Mucosa of rectum (tissue), 2 donors: ENCODE measurements at regions not wholly inside any gene's neighbourhood (a gene's known extent, or its start where the extent isn't known, plus 50 kb on each side); places are given as distances from the start of the nearest gene placed in this dataset.

Experiments
- H3K27ac ChIP-seq, 2 donors: one replicate each; pipeline ENCODE4 v1.7.0; 2013; ENCODE audit warnings: inconsistent platforms in 2 of 2, low read depth in 2 of 2, low read length in 2 of 2
- H3K27me3 ChIP-seq, 2 donors: one replicate each; pipeline ENCODE4 v1.7.0; 2013; ENCODE audit warnings: low read length in 2 of 2; ENCODE audit not compliant: control insufficient read depth in 2 of 2, insufficient read depth in 2 of 2
- H3K36me3 ChIP-seq, 2 donors: one replicate each; pipeline ENCODE4 v1.7.0; 2013; ENCODE audit warnings: low read length in 2 of 2; ENCODE audit not compliant: control insufficient read depth in 2 of 2, insufficient read depth in 2 of 2
- H3K4me1 ChIP-seq, 2 donors: one replicate each; pipeline ENCODE4 v1.7.0; 2013; ENCODE audit warnings: low read length in 2 of 2, mild to moderate bottlenecking in 1 of 2; ENCODE audit not compliant: control insufficient read depth in 2 of 2, insufficient read depth in 2 of 2
- H3K4me3 ChIP-seq, 2 donors: one replicate each; pipeline ENCODE4 v1.7.0; 2013; ENCODE audit warnings: low read length in 2 of 2
- H3K9ac ChIP-seq, 2 donors: one replicate each; pipeline ENCODE4 v1.7.0; 2013; ENCODE audit warnings: low read length in 2 of 2, low read depth in 1 of 2, mild to moderate bottlenecking in 1 of 2
- H3K9me3 ChIP-seq, 2 donors: one replicate each; pipeline ENCODE4 v1.7.0; 2013; ENCODE audit warnings: low read length in 2 of 2; ENCODE audit not compliant: control insufficient read depth in 2 of 2
- donor health status: healthy.
- donor health status: Normal muscosa, but diverticular disease.

DNA sequence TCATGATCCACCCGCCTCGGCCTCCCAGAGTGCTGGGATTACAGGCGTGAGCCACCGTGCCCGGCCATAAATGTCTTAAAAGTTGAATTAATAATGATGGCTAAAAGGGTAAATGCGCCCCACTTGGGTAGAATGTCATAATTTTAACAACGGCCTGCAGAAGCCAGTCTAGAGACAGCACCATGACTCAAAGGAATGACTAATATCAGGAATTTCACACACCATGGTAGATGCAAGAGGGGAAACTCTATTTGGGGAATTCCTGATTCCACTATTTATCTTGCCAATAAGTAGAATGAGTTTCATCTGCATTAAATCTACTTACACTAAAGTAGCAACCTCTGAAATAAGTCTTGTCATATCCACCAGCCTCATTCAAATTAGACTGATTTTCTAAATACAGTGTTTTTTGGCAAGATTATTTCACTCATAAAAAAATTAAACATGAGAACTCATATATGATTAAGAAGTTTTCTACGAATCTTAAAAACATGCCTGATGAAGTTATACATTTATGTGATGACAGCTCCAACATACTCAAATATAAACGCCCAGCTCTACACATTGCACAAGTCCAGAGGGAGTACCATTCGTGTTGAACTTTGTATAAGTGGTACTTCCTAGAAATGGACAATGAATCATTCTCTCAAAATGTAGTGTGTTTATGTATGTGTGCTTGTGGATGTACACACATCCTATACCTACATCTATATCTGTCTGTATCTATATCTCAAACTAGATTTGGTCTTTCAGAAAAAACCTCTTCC, 309.7 kb downstream of the IRS1 start:
- Histone ChIP-seq H3K4me3 (no peak overlapping the region), H3K9me3 (no peaks in the 10 kb centered on the region), H3K36me3 (no peaks in the 10 kb centered on the region), H3K4me1 (no peaks in the 10 kb centered on the region), H3K9ac (no peak overlapping the region), H3K27me3 (no peaks in the 10 kb centered on the region), H3K27ac (no peak overlapping the region)

DNA sequence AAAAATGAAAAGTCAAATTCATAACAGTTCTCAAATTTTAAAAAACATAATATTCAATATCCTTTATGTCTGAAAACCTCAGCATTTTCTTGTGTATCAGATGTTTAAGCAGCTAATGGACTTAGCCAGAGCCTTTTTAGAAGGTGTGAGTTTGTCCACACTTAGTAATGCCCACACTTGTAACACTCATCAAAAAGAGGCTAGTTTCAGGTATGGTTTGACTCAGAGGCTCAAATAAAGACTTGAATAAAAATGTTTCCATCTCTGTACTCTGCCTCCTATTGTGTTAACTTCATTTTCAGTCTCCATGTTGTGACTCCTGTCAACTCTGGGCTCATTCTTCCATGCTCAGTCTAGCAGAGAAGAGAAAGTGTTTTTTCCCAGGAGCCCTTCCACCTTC, 311.6 kb downstream of the IRS1 start:
- no peaks in the 10 kb centered on the region for H3K9me3 ChIP-seq
- no peak overlapping the region for H3K4me3 ChIP-seq
- no peak overlapping the region for H3K9ac ChIP-seq
- no peaks in the 10 kb centered on the region for H3K36me3 ChIP-seq
- no peak overlapping the region for H3K27ac ChIP-seq
- no peaks in the 10 kb centered on the region for H3K27me3 ChIP-seq
- no peaks in the 10 kb centered on the region for H3K4me1 ChIP-seq

DNA sequence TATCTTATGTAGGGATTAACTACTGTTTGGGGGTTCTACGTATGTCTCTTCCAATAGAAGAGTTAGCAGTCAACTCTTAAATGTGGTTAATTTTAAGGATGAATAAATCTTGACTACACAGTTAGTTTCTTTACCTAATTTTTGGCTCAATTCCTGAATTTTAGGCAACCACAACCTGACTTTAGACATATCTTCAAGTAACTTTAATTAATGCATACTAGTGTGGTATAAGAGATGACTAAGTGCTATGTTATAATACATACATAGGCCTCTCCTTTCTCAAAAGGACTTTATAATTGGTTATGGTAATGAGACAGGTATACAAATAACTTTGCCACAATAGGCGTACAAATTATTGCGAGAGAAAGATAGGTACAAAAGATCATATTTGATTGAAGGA, 312.0 kb downstream of the IRS1 start:
- no peaks in the 10 kb centered on the region for H3K4me1 ChIP-seq
- H3K27ac ChIP-seq, result no peak overlapping the region
- H3K4me3 ChIP-seq, result no peak overlapping the region
- H3K9me3 ChIP-seq, result no peaks in the 10 kb centered on the region
- no peaks in the 10 kb centered on the region for H3K27me3 ChIP-seq
- no peak overlapping the region for H3K9ac ChIP-seq
- H3K36me3 ChIP-seq, result no peaks in the 10 kb centered on the region

DNA sequence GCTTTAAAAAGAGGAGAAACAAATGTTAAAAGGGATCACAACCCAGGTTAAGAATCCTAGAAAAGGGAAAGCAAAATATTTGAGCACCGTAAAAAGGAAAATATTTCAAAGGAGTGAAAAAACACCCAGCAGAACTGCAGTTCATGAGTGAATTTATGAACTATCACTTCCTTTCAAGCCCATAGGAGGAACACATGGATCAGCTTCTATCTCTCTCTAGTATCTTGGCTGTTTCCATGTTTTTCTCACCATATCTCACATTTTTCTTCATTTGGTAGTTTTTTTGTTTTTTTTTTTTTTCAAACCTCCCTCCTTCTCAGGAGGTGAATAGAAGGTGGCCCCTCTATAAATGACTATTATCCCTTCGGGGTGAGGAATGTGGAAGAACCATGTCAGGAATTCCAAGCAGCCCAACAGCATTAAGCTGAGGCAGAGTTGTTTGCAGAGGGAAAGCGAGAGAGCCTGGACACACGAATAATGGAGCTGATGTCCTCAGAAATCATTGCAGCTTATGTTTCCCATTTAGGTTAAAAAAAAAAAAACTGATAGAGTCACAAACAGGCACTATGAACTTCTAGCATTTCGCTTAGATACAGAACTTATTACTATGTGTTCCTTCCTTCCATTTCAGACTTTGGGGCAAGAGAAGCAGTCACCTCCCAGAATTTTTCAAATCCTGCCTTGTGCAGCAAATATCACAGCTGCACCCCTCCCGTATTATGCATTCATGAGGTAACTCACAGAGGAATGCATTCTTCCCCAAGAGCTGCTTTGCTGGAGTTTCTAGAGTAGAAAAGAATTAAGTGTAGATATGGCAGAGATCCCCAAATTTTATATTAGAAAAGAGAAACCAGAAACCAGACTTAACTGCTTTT, 315.6 kb downstream of the IRS1 start:
- H3K27ac ChIP-seq, result no peak overlapping the region
- no peak overlapping the region for H3K9ac ChIP-seq
- no peaks in the 10 kb centered on the region for H3K4me1 ChIP-seq
- no peaks in the 10 kb centered on the region for H3K27me3 ChIP-seq
- no peak overlapping the region for H3K4me3 ChIP-seq
- no peaks in the 10 kb centered on the region for H3K9me3 ChIP-seq
- H3K36me3 ChIP-seq, result no peaks in the 10 kb centered on the region

DNA sequence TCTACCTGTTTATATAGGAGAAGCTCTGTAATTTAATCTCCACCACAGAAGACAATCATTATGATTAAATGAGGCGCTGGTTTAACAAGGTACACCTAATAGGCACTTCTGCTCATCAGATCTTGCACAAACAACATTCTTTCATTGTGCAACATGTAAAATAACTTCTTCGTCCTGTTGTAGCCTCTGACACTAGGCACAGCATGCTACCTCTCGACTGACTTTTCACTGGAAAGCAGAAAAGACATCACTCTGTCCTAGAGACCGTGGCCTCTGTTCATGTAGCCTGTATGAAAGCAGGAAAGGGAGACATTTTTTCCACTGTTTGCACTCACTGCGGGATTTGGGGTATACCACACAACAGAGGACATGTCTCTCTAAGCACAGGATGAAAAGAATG, 316.5 kb downstream of the IRS1 start:
- H3K9ac ChIP-seq, result no peak overlapping the region
- no peaks in the 10 kb centered on the region for H3K27me3 ChIP-seq
- no peaks in the 10 kb centered on the region for H3K9me3 ChIP-seq
- H3K4me3 ChIP-seq, result no peak overlapping the region
- H3K4me1 ChIP-seq, result no peaks in the 10 kb centered on the region
- no peaks in the 10 kb centered on the region for H3K36me3 ChIP-seq
- H3K27ac ChIP-seq, result no peak overlapping the region

DNA sequence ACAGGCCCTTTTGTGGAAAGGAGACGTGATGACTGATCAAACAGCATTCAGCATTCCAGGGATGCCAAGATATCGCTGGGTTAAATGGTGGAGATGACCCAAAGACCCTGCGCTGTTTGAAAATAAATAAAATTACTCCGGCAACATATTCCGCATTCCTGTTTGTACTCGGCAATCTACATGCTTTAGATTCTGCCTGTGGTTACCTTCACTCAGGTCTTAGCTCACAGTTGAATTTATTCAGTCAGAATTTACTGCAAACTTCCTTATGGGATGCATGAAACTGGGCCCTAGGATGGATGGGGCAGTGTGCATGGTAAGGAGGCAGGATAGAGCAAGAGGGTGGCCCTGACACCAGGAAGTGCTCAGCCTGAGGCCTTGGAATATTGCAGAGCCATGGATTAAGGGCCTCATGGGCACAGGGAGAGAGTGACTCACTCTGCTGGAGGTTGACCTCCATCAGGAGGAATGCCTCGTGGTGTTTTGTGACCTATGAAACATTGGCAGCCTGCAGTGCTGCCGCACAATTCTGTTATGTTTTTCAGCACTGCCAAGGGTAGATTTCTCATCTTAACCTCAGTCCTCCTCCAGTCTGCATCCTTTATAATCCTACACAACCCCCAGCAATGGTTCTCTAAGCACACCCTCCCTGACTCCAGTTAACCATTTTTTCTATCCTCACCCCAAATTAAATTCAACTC, 321.4 kb downstream of the IRS1 start:
- no peaks in the 10 kb centered on the region for H3K9me3 ChIP-seq
- H3K27ac ChIP-seq, result no peak overlapping the region
- H3K27me3 ChIP-seq, result no peaks in the 10 kb centered on the region
- no peak overlapping the region for H3K4me3 ChIP-seq
- no peaks in the 10 kb centered on the region for H3K4me1 ChIP-seq
- H3K9ac ChIP-seq, result no peak overlapping the region
- no peaks in the 10 kb centered on the region for H3K36me3 ChIP-seq

DNA sequence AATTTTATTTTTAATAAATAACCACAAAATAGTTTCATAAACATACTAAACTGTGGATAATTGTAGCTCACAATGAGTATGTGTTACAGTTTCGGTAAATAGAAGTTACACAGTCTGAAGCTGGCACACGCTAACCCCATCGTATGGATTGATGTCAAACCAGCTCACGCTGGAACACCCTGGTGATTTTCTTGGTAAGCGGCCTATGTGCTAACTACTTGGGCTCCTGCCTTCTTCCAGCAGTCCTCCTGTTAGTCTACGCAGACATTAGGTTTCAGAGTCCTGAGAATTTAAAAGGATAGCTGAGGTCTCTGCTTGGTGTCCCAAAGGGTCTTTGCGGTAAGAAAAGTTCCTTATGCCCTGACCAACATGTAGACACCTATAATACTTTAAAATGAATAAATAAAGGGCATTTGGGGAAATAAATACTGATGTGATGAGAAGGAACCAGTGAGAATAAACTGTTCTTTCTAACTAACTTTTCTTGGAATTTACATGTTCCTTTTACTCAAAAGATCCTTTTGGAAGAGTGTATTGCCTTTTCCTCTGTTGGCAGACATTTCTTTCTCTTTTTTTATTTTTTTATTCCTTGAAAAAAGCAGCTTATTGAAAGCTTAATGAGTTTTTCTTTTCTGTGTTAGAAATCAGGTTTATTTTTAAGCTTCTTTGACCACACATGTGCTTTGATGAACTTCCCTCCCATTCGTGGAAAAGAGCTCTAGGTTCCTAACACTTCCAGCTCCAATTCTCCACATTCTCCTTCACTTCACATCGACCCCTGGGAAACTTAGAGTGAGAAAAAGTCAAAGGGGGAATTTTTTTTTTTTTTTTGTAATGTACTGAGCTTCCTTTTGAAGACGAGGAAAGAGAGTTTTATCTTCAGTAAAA, 322.2 kb downstream of the IRS1 start:
- Histone ChIP-seq H3K27ac (no peak overlapping the region), H3K9me3 (no peaks in the 10 kb centered on the region), H3K36me3 (no peaks in the 10 kb centered on the region), H3K4me3 (no peak overlapping the region), H3K9ac (no peak overlapping the region), H3K27me3 (no peaks in the 10 kb centered on the region), H3K4me1 (no peaks in the 10 kb centered on the region)

DNA sequence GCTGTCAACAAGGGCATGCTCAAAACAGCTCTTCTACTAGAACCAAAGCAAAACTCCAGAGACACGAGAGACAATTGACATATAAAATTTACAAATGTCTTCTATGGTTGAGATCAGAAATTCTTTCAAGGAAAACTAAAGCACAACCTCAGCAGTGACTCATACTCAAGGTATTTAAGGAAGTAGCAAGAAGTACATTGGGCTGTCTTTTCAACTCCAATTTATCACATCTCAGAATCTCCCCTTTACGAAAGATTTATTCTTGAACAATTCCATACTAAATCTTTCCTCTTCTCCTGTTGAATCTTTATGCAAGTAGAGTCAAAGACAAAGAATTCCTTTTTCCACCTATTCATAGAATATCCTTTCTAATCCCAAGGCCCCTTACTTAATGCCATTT, 324.0 kb downstream of the IRS1 start:
- Histone ChIP-seq H3K4me3 (no peak overlapping the region), H3K36me3 (no peaks in the 10 kb centered on the region), H3K27me3 (no peaks in the 10 kb centered on the region), H3K4me1 (no peaks in the 10 kb centered on the region), H3K9me3 (no peaks in the 10 kb centered on the region), H3K9ac (no peak overlapping the region), H3K27ac (no peak overlapping the region)

DNA sequence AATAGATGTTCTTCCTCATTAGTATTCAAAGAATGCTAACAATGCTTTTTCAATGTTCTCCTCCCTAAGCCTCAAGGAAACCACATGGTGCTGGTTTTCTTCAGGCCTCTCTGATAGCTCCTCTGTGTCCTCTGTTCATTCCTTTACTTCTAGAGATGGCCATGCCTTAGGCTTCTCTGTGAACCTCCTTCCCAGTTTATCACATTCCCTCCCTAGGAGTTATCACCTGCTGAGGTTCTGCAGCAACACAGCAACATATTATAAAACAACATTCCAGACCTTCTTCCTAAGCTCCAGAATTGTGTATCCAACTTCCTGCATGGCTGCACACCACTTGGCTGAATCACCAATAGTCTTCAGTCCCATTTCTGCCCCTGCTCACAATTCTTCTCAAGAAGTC, 325.5 kb downstream of the IRS1 start:
- Histone ChIP-seq H3K27ac (no peak overlapping the region), H3K27me3 (no peaks in the 10 kb centered on the region), H3K9me3 (no peaks in the 10 kb centered on the region), H3K36me3 (no peaks in the 10 kb centered on the region), H3K4me1 (no peaks in the 10 kb centered on the region), H3K4me3 (no peak overlapping the region), H3K9ac (no peak overlapping the region)
